NT2/D1 (cell line): ENCODE measurements at regions not wholly inside any gene's neighbourhood (a gene's known extent, or its start where the extent isn't known, plus 50 kb on each side); places are given as distances from the start of the nearest gene placed in this dataset.

ENCODE experiments used
- YY1 ChIP-seq: IDR thresholded peaks from 2 replicates; pipeline ENCODE4 v1.6.1; 2011; ENCODE audit not compliant: insufficient read length, insufficient read depth
- ZNF274 ChIP-seq: IDR thresholded peaks from 2 replicates; pipeline ENCODE4 v1.6.1; 2011; ENCODE audit warnings: mild to moderate bottlenecking, low read depth, low read length

GRCh38 chr1:239317948-239318347, 68.4 kb upstream of the CHRM3 start:
- TF ChIP-seq ZNF274 (no peak), YY1 (no peak)
